ENCODE measurements at regions not wholly inside any gene's neighbourhood (a gene's known extent, or its start where the extent isn't known, plus 50 kb on each side); places are given as distances from the start of the nearest gene placed in this dataset.

DNA sequence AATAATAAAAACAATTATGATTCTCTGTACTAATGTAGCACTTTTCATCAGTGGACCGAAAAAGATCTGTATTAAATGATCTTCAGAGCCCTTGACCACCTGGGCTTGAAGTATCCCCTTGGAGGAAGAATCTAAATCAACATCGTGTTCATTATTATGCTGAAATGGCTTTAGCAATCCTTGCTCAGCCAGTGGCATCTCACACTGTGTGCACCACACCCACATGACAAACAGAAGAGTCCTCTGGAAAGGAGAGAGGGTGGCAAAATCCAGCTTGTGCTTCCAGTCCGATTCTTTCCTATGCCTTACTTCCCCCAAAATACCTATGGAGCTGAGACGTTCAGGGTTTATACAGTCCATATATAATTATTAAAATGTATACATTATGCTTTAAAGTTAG lies 318.5 kb upstream of the RUNX1 start:
- TF ChIP-seq POLR2A (IDR thresholded peaks at IDR 0.05; ENCODE audit: extremely low read depth, insufficient read length) (no peak), MYC (IDR thresholded peaks at IDR 0.05; ENCODE audit: low read depth, low read length) (no peak)
- TF ChIP-seq, protein P1, sequence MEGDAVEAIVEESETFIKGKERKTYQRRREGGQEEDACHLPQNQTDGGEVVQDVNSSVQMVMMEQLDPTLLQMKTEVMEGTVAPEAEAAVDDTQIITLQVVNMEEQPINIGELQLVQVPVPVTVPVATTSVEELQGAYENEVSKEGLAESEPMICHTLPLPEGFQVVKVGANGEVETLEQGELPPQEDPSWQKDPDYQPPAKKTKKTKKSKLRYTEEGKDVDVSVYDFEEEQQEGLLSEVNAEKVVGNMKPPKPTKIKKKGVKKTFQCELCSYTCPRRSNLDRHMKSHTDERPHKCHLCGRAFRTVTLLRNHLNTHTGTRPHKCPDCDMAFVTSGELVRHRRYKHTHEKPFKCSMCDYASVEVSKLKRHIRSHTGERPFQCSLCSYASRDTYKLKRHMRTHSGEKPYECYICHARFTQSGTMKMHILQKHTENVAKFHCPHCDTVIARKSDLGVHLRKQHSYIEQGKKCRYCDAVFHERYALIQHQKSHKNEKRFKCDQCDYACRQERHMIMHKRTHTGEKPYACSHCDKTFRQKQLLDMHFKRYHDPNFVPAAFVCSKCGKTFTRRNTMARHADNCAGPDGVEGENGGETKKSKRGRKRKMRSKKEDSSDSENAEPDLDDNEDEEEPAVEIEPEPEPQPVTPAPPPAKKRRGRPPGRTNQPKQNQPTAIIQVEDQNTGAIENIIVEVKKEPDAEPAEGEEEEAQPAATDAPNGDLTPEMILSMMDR (IDR thresholded peaks at IDR 0.05; ENCODE audit: low read depth, low read length): no peak
- TF ChIP-seq, protein P2, sequence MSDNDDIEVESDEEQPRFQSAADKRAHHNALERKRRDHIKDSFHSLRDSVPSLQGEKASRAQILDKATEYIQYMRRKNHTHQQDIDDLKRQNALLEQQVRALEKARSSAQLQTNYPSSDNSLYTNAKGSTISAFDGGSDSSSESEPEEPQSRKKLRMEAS (IDR thresholded peaks at IDR 0.05; ENCODE audit: low read depth, low read length): no peak
- H3K4me3 ChIP-seq (ENCODE audit: low read depth, low read length): no peak overlapping the region
- DNase-seq (ENCODE audit: low read depth): no peak

- no peak overlapping the region for H3K4me3 ChIP-seq (ENCODE audit: low read depth, low read length)
- TF ChIP-seq MYC (IDR thresholded peaks at IDR 0.05; ENCODE audit: low read depth, low read length) (no peak), POLR2A (IDR thresholded peaks at IDR 0.05; ENCODE audit: extremely low read depth, insufficient read length) (no peak)
- TF ChIP-seq, protein P2 (IDR thresholded peaks at IDR 0.05; ENCODE audit: low read depth, low read length): no peak
- TF ChIP-seq, protein P1 (IDR thresholded peaks at IDR 0.05; ENCODE audit: low read depth, low read length): no peak
- DNase-seq (ENCODE audit: low read depth): no peak
These were observed 317.4 kb upstream of the RUNX1 start for GRCh38 chr21:35366394-35367080.

- TF ChIP-seq MYC (IDR thresholded peaks at IDR 0.05; ENCODE audit: low read depth, low read length): no peak
- TF ChIP-seq POLR2A (IDR thresholded peaks at IDR 0.05; ENCODE audit: extremely low read depth, insufficient read length): no peak
- TF ChIP-seq, protein P2 (IDR thresholded peaks at IDR 0.05; ENCODE audit: low read depth, low read length): no peak
- TF ChIP-seq, protein P1 (IDR thresholded peaks at IDR 0.05; ENCODE audit: low read depth, low read length): no peak
- no peak for DNase-seq (ENCODE audit: low read depth)
- H3K4me3 ChIP-seq (ENCODE audit: low read depth, low read length): no peak overlapping the region
These were observed 314.4 kb upstream of the RUNX1 start for GRCh38 chr21:35363458-35363857.

DNA sequence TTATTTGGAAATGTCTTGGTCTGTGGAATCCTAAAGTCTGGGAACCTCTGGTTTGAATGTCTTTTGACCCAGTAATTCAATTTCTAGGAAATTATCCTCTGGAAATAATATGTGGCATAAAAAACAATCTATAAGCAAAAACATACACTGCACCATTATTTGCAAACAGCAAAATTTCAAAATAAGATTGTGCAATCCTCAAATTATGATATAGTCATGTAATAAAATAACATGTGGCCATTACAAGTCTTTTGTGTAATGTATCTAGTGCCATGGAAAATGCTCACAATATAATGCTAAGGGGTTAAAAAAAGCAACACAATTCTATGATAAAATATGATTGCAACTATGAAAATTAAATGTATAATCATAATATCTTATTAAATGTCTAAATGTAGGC lies 312.9 kb upstream of the RUNX1 start:
- TF ChIP-seq, protein P1 (IDR thresholded peaks at IDR 0.05; ENCODE audit: low read depth, low read length): no peak
- TF ChIP-seq POLR2A (IDR thresholded peaks at IDR 0.05; ENCODE audit: extremely low read depth, insufficient read length) (no peak), MYC (IDR thresholded peaks at IDR 0.05; ENCODE audit: low read depth, low read length) (no peak)
- TF ChIP-seq, protein P2 (IDR thresholded peaks at IDR 0.05; ENCODE audit: low read depth, low read length): no peak
- no peak for DNase-seq (ENCODE audit: low read depth)
- H3K4me3 ChIP-seq (ENCODE audit: low read depth, low read length): no peak overlapping the region

DNA sequence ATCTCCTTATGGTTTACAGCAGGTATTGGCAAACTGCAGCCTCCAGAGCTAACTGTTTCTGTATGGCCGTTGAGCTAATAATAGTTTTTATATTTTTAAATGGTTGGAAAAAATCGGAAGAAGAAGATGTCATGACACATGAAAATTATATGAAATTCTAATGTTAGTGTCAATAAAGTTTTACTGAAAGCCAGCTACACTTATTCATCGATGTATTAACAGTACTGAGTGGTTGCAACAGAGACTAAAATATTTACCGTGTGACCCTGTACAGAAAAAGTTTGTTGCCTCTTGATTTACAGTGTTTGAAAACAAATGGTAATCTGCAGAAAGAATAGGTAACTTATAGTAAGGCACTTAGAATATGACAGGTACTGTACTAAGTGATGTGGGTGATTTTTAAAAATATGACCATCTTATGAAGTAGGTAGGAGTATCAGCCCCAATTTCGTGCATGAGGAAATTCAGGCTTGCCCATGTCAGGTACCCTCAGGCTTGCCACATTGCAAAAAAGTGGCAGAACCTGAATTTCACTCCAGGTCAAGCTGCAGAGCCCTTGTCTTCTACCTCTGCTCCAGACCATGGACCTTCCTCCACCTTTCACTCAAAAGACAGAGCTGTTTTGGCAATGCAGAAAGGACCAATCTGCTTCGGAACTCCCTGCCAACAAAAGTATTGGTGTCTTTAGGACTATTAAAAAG lies 311.9 kb upstream of the RUNX1 start:
- TF ChIP-seq, protein P1 (IDR thresholded peaks at IDR 0.05; ENCODE audit: low read depth, low read length): no peak
- no peak for TF ChIP-seq POLR2A (IDR thresholded peaks at IDR 0.05; ENCODE audit: extremely low read depth, insufficient read length)
- no peak overlapping the region for H3K4me3 ChIP-seq (ENCODE audit: low read depth, low read length)
- no peak for DNase-seq (ENCODE audit: low read depth)
